ENCODE measurements at regions not wholly inside any gene's neighbourhood (a gene's known extent, or its start where the extent isn't known, plus 50 kb on each side); places are given as distances from the start of the nearest gene placed in this dataset.

DNA sequence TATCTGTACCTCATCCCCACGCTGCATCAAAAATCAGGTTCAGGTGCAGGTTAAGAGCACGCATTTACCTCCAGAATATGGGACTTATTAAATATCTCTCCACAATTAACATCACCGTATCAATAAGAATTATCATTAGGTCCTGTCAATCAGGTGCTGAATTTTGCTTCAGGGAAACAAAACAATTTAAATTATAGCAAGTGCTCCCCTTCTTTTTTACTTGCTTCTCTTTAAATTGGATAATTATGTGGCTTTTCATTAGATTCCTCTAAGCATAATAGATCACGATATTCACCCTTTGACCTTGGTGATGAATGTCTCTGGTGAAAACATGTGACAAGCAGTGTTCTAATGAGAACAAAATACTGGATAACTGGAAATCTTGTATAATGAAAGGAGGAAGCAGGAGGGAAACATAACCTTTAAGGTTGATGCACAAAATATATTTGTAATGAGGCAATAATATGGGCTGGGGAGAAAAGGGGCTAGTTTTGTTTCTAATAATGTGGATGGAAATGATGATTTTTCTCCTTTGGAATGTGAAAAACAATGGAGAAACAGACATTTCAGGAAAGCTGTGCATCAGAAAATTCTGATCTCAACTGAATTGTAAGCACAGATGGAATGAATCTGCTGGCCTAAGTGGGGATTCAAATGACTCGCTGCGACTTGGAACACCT lies 166.9 kb downstream of the SNX10 start:
- no peak for DNase-seq (ENCODE audit: low spot score)

DNA sequence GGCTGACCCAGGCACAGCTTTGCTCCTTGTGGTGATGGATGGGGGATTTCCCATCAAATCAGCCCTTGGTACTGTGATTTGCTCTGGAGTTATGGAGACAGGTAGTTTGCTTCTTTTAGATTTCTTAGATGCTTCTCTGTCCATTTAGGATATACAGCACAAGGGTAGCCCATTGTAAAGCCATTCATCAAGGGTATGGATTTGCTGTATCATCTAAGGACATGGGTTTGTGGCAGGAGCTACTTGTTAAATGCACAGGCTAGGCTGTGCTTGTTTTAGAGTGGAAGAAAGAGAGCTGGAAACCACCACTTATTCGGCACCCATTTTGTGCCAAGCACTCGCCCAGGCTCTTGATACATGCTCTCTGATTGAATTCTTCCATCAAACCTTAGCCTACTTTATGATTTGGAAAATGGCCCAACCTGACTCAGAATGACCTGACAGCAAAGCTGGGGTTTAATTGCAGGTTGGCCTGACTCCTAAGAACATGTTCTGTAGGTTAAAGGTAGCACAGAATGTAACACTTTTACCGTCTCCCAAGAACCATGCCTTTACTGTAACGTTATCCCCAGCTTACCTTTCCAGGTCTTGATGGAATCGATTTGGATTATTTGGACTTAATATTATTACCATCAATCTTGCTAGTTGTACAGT lies 168.0 kb downstream of the SNX10 start:
- DNase-seq (ENCODE audit: low spot score): no peak

DNA sequence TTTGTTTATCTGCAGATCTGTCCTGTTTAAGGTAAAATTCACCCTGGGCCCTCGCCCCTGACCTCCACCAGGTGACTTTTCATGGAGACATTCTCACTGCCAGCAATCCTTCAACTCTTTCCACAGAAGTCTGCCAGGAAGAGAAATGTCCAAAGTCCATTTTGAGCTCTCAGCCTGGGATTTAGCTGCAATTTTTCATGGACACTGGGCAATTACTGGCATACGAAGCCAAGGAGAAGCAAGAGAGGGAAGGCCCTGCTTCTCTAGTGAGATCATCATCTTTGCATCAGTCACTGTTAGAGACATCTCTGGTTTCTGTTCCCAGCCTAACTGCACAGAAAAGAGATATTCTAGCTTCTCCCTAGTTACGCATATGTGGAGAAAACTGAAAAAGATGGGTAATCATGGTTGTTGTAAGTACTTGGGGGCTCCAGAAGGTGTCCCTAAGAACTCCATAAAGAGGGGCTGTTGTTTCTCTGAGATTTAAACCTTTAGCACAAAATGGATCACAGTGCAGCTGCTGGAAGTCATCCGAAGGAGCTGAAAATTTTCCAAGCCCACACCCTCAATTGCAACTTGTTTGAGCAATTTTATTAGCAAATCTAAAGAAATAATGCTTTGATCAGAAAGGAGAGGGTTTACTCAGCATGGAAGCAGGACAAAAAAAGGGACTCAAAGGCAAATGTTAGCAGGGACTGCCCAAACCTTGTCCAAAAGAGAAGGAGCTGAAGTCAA lies 168.9 kb downstream of the SNX10 start:
- DNase-seq (ENCODE audit: low spot score): no peak

GRCh38 chr7:26461518-26461917 lies 169.9 kb downstream of the SNX10 start:
- no peak for DNase-seq (ENCODE audit: low spot score)

DNA sequence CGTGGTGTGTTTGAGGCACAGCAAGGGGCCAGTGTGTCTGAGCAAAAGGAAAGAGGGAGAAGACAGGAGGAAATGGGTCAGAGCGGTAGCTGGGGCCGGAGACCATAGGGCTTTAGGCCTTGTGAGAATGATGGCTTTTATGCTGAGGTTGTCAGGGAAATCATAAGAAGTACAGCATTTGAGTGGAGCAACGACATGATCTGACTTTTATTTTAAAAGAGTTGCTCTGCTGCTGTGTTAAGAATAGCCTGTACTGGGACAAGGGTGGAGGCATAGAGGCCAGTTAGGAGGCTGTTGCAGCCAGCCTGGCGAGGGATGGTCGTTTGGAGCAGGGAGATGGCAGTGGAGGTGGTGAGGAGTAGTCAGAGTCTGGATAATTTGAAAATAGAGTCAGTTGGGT lies 174.3 kb downstream of the SNX10 start:
- DNase-seq (ENCODE audit: low spot score): no peak

DNA sequence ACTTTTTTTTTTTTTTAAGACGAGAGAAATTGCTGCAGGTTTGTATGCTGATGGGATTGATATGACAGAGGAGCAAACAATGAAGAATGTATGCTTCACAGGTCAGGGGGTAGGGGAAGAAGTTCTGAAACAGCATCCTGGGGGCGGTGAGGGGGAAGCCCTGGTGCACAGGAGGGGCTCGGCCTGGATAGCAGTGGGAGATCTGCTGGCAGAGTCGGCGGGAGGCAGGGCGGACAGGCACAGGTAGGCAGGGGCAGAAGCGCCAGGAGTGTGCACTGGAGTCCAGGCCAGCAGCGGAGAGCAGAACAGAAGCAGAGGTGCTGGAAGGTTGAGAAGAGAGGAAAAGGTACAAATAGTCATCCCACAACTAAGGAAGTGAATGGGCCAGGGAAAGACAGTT lies 175.4 kb downstream of the SNX10 start:
- DNase-seq (ENCODE audit: low spot score): no peak

DNA sequence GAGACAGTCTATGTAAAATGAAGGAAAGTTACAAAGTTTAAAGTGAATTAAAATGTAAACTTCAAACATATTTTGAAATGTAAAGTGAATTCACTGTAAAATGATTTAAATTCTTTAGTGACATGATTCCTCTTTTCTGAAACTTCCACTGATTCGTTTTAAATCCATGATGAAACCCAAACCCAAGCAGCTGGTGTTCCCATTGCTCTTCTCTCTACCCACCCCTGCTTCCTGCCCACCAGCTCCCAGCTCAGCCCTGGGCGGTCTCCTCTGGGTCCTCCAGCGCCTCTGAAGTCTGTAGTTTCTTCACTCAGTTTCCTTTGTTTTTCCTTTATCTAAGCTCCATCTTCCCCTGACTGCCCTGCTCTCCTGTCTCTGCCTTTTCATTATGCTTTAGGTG lies 175.9 kb downstream of the SNX10 start:
- DNase-seq (ENCODE audit: low spot score): no peak

GRCh38 chr7:26468625-26469024 lies 177.0 kb downstream of the SNX10 start:
- DNase-seq (ENCODE audit: low spot score): no peak

- DNase-seq (ENCODE audit: low spot score): no peak
Measured at GRCh38 chr7:26469188-26469587, 177.5 kb downstream of the SNX10 start.

DNA sequence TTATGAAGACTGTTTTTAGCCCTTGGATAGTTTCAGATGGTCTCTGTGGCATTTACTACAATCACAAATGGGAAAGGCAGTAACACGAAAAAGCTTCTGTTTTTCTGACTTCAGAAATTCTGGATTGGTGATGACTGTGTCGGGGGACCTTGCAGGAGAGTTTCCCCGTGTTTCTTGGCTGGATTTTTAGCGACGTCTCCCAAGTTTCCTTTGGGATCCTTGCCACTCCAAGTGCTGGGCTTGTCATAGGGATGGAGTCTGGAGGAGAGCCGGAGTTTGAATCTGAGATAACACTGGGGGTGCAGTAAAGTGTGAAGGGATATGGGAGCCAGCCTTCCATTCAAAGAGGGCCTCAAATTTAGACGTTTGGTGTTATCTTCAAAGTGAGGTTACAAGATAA lies 179.0 kb downstream of the SNX10 start:
- no peak for DNase-seq (ENCODE audit: low spot score)

DNA sequence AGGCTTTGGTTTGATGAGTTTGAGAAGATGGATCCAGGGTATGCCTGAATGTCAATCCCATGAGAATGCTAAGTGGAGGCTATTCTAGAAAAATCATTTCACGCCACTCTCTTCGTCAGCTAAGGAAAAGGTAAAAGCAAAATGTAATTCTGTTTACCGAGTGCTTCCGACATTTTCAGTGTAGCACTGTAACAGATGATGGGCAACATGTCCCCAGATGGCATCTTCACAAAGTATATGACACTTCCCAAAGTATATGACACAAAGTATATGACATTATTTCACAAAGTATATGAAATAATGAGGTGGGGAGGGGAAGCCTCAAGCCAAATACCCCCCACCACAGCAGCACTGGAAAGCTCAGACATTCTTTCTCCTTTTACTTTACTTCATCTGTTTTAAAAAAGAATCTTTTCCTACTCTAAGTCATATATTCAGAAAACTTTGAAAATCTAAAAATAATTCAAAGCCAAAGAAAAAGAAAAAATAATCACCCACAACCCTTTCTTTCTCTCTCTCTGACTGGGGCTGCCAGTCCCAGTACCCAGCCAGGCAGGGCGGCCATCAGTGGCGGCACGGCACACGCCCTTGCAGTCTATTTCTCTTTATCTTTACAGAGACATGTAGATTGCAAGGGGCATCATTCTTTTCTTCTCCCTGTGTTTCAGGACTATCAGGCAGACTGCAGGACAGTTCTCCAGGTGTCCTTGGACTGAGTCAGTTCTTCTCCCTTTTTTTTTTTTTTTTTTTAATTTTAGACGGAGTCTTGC lies 179.8 kb downstream of the SNX10 start:
- no peak for DNase-seq (ENCODE audit: low spot score)

- DNase-seq (ENCODE audit: low spot score): no peak
Measured at GRCh38 chr7:26472971-26473370, 181.3 kb downstream of the SNX10 start.

GRCh38 chr7:26476271-26476670 lies 184.6 kb downstream of the SNX10 start:
- no peak for DNase-seq (ENCODE audit: low spot score)

GRCh38 chr7:26477381-26477990 lies 185.8 kb downstream of the SNX10 start:
- DNase-seq (ENCODE audit: low spot score): no peak

- DNase-seq (ENCODE audit: low spot score): no peak
Measured at GRCh38 chr7:26478550-26478949, 186.9 kb downstream of the SNX10 start.

DNA sequence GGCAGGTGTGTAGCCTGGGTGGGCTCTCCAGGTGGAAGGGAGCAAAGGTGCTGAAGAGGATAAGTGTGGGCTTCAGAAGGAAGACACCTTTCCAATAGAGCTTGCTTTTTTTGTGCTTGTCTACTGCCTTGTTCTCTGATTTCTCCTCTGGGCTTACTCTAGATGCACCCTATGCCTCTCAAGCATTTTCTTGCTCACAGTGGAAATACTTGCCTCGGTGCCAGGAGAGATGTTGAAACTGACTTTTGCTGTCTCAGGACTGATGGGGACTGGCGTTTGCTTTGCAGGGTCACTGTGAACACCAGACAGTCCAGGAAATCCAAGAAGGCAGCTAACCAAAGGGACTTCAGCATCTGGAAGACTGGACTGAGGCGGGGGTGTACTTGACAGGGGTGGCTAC lies 187.9 kb downstream of the SNX10 start:
- no peak for DNase-seq (ENCODE audit: low spot score)

DNA sequence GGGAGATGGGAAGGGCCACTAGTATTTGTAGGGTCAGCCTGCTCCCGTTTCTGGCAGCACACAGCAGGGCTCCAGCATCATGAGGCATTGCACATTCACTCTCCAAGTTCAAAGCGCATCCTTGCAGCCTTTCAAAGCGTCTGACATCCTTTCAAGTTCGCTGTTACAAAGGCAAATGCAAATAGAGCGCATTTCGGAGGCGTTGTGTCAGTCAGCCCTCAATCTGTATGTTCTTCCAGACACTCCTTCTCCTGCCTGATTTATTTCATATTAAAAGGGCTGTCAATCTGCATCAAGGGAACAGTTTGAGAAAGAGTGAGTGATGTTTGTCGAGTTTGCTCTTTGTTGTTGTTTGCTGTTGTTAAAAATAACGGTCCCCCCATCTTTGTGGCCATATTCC lies 188.5 kb downstream of the SNX10 start:
- no peak for DNase-seq (ENCODE audit: low spot score)

DNA sequence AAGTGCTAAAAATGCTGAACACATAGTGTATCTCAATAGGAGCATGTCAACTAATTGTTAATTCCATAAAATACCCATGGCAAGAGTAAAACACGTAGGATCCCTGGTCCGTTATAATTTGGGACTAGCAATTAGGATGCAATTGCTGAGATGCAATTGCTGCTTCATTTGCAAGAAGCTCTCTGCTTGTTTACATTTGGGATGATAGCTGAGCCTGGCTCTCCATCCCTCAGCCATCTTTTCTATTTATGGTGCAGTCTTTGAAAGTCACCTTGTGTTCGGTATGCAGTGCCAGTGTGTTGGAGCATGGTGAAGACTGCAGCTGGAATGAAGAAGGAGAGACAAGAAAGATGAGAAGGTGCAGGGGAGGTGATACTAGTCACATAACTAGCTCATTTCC lies 191.3 kb downstream of the SNX10 start:
- DNase-seq (ENCODE audit: low spot score): no peak

DNA sequence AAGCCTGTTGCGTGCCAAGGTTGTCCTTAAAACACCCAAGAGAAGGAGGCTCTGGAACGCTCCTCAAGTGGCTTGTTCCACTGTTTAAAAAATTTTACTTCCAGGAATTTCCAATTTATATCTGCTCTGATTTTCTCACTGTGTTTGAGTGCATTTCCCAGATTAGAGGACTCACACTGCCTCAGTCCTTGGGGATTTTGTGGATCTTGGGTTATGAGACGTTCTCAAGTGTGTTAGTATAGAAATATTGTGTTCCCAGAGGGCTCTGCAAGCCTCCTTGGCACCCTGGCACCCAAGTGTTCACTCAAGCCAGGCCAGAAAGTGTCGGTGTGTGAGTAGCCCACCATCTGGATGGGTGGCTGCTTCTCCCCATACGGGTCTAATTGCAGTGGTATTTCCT lies 192.2 kb downstream of the SNX10 start:
- DNase-seq (ENCODE audit: low spot score): no peak

GRCh38 chr7:26485367-26485934 lies 193.8 kb downstream of the SNX10 start:
- DNase-seq (ENCODE audit: low spot score): no peak

DNA sequence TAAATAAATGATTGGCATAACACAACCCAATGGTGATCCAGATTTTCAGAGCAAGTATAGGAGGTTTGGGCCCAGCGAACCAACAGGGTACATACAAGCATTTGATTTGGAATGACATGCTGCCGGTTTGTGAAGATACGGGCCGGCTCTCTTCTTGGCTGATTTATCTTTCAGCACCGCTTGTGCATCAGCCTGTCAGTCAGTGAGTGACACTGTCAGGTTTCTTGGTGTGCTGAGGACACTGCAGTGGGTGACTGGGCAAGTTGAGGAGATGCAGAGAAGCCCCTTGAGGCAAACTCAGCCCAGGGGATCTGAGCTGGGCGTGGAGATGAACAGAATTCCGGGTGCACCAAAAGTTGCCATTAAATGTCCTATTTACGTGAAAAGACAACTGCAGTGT lies 194.5 kb downstream of the SNX10 start:
- no peak for DNase-seq (ENCODE audit: low spot score)

Data from globus pallidus (tissue), 1 donor.